DOHH2 (cell line): ENCODE measurements at regions not wholly inside any gene's neighbourhood (a gene's known extent, or its start where the extent isn't known, plus 50 kb on each side); places are given as distances from the start of the nearest gene placed in this dataset.

ENCODE experiments used
- EZH2phosphoT487 ChIP-seq: fragments of 200-600 bp; sonication (generic); IDR thresholded peaks from 2 replicates; pipeline ENCODE4 v1.6.1; 2017; ENCODE audit warnings: borderline replicate concordance, mild to moderate bottlenecking, antibody characterized with exemption, low read length, moderate library complexity, mixed read lengths
- TF ChIP-seq, protein P1 (sequence below): fragments of 200-600 bp; sonication (generic); IDR thresholded peaks from one replicate; pipeline ENCODE4 v1.5.1; 2014; ENCODE audit warnings: antibody characterized with exemption, mild to moderate bottlenecking, low read depth, low read length; ENCODE audit not compliant: poor library complexity, severe bottlenecking

- TF ChIP-seq, protein P1, sequence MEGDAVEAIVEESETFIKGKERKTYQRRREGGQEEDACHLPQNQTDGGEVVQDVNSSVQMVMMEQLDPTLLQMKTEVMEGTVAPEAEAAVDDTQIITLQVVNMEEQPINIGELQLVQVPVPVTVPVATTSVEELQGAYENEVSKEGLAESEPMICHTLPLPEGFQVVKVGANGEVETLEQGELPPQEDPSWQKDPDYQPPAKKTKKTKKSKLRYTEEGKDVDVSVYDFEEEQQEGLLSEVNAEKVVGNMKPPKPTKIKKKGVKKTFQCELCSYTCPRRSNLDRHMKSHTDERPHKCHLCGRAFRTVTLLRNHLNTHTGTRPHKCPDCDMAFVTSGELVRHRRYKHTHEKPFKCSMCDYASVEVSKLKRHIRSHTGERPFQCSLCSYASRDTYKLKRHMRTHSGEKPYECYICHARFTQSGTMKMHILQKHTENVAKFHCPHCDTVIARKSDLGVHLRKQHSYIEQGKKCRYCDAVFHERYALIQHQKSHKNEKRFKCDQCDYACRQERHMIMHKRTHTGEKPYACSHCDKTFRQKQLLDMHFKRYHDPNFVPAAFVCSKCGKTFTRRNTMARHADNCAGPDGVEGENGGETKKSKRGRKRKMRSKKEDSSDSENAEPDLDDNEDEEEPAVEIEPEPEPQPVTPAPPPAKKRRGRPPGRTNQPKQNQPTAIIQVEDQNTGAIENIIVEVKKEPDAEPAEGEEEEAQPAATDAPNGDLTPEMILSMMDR = no peak
- no peak for TF ChIP-seq EZH2phosphoT487
These were observed 248.0 kb upstream of the FOXD3 start for GRCh38 chr1:63074321-63074720.
